ENCODE measurements at regions not wholly inside any gene's neighbourhood (a gene's known extent, or its start where the extent isn't known, plus 50 kb on each side); places are given as distances from the start of the nearest gene placed in this dataset.
"Not testable (repeated sequence)": the region's sequence is repeated elsewhere in the genome, so short reads cannot be mapped to it uniquely, and the experiment has no call there.

- no peak for DNase-seq
Observed at GRCh38 chr20:5492937-5493336, 117.9 kb downstream of the GPCPD1 start.

DNA sequence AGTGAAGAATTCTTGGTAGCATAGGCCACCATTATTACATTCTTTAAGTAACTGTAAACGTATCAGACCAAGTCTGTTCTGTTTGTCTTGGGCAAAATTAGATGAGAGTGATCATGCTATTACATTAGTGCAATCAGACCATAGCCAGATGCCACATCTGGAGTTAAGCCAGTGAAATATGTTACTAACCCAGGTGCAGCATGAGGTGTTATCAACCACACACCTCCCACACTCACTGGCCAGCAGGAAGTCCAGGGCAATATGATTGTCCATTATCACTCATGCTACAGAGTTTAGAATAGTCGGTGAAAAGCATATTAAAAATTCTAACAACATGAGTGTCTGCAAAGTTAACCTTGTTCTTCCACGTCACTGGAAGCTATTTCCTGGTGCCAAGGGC, 119.4 kb downstream of the GPCPD1 start:
- DNase-seq: no peak

GRCh38 chr20:5489601-5490000, 121.2 kb downstream of the GPCPD1 start:
- no peak for DNase-seq

DNA sequence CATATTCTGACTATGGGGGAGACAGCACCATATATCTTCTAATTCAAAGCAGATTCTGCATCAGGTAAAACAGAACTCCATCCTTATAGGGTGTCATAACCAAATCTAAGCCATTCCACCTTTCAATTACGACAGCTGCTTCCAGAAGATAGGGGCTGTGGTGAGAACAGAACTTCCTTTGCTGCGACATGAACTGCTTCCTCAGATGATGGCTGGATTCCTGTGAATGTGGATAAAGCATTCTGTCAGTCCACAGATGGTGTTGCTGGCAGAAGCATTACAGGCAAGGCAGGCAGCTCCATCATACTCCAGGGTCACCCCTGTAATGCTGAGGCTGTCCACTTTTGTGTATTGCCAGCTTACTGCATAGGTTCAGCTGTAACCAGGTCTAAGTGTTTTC, 122.0 kb downstream of the GPCPD1 start:
- DNase-seq: no peak

DNA sequence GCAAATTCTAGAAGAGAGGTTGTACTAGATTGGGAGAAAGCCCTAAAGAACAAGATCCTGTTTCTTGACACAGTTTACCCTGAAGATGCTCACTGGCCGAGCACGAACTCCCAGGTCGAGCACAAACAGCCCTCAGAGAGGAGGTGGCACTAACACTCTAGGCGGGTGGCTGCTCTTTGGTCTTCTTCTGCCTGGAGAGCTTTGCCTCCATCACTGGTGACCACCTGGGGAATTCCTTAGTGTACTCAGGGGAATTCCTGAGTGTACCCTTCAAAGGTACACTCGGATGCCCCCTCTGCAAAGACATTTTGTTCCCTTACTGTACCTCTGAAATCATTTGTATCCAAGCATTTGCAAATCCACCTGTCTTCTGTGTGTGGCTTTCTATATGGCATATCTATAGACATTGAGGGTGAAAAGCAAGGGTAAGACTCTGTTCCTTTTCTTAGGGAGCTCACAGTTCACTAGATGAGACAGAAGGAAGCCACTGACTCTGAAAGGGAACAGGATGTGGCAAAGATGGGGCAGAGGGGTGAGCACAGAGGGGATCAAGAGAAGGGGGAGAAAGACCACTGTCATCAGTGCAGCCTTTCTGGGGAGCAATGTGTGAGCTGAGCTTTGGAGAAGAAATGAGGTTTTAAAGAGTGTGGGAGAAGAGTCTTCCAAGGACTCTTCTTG, 124.3 kb downstream of the GPCPD1 start:
- DNase-seq: no peak

GRCh38 chr20:5484926-5485325, 125.9 kb downstream of the GPCPD1 start:
- DNase-seq: no peak

GRCh38 chr20:5484346-5484745, 126.5 kb downstream of the GPCPD1 start:
- DNase-seq: no peak

GRCh38 chr20:5482791-5483190, 128.0 kb downstream of the GPCPD1 start:
- no peak for DNase-seq

- no peak for DNase-seq
Observed at GRCh38 chr20:5481872-5482271, 128.9 kb downstream of the GPCPD1 start.

DNA sequence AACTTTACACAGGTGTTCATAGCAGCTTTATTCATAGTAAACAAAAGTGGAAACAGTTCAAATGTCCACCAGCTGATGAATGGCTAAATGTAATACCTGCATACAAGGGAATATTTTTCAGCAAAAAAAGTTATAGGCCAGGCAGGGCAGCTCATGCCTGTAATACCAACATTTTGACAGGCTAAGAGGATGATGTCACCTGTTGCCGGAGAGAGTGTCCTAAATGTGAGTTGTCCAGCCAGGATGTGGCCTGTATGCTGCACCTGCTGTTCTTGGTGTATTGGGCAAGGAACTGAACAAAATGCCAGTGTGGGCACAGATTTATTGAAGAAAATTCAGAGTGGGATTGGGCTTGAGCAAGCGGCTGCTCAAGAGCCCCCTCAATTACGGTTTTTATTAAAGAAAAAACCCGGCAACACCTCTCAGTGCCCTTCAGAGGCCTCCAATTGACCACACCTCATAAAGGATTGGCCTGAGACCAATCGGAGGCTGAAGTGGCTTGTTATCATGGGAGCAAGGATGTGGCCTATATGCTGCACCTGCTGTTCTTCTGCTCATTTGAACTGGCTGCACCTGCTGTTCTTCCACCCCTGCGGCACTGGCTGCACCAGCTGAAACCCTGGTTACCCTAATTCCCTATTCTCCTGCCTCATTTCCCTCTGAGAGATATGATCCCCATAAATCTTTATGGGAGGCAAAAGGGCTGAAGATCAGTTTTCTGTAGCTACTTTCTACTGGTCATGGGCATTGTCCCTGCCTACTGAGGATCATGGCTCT, 129.8 kb downstream of the GPCPD1 start:
- no peak for DNase-seq

DNA sequence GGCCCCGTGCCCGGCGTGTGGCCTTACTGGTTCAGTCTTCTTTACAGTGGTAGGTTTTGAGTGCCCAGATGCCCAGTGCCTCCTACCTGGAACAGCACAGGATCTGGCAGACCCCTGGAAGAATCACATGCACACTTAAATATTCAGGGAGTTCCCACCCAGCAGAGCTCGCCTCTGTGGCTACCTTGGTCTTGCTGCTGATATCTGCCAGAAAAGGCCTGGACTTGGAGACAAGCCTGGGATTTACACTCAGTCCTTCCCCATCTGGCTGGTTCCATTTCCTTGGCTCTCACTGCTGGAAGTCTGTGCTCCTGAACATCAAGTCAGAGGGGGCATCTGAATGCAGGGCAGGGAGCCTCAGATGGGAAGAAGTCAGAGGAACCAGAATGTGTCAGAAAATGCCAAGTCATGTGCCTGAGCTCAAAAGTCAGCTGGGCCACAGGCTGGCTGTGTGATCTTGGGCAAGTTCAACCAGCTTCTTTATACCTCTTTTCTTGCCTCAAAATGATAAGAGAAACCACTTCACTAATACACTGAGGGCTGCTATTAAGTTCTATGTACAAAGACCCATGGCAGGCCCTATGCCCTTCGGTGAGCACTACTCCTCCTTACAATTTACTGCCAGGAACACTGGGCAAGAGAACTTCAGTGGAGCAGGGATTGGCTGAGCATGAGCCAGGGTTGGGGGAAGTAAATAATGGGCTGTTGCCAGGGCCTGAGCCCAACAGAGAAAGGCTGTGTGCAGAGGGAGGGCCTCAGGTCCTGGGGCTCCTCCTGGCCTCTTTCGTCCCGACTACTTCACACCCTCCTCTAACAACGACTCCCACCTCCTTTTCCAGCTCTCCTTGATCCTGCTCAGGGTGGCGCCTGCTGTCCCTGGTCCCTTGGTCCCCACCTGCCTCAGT, 135.9 kb downstream of the GPCPD1 start:
- no peak for DNase-seq

DNA sequence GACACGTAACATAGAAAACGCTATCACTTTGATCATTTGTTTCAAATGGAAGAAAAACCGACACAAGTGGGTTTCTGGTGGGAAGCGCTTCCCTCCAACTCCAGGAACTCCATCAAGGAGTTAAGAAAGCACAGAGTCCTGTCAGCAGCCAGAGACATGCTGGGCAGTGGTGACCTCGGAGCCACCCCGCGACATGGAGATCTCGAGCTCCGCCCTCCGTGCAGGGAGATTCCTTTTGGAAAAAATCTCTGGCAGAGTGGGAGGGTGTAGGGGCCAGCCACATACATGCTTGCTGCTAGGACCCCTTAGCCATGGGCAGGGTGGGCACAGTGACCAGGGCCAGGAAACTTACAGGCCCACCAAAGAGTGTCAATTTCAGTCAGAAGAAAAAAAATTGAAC, 138.9 kb downstream of the GPCPD1 start:
- DNase-seq: not testable (repeated sequence)

GRCh38 chr20:5471368-5471767, 139.4 kb downstream of the GPCPD1 start:
- DNase-seq: no peak

- no peak for DNase-seq
Observed at GRCh38 chr20:5470943-5471342, 139.9 kb downstream of the GPCPD1 start.

DNA sequence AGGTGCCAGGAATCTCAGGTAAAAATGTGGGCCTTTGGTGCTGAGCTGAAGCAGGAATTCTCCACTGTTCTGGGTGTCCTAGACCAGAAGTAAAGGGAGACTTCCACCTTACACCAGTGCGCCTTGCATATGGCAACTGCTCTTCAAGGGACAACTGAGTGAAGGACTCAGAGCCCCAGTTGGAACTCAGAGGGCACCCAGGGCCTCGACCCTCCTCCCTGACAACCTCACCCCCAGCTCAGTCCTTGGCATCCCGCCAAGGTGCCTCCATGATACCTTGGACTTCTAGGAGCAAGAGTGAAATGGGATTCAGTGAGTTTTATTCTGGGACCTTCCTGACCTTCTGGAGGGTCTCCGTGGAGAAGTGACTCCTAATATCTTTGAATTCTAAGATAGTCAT, 140.3 kb downstream of the GPCPD1 start:
- no peak for DNase-seq

- DNase-seq: no peak
Observed at GRCh38 chr20:5469111-5469510, 141.7 kb downstream of the GPCPD1 start.

- DNase-seq: no peak
Observed at GRCh38 chr20:5467086-5467485, 143.7 kb downstream of the GPCPD1 start.

- DNase-seq: no peak
Observed at GRCh38 chr20:5465604-5465927, 145.2 kb downstream of the GPCPD1 start.

DNA sequence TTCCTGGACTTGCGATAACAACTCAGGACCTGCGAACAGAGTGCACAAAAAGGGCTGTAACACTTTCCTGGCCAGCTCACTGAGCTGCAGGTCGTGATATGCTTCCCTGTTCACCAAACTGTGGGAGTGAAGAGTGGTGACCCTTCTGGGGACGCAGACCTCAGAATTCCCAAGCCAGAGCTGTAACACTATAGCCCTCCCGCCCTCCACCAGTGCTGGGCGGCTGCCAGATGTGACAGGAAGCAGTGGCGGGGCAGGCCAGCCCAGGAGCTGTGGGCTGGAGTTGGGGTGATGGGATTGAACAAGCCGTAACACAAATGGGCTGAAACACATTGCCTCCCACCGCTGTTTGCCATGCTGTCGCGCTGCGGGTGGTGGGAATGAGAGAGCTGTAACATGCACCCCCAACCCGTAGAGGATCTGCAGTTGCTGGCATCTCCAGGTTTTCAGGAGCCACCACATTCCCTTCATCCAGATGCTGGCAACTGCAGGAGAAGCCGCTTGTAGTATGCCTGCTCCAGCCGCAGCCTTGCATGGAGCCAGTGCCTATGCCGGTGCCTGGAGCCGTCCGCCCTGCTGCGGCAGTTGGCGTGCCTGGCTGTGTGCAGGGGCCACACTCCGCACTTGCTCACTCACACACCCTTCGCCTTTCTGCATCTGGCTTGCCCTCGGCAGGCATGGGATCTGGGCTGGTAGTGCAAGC, 145.8 kb downstream of the GPCPD1 start:
- no peak for DNase-seq

GRCh38 chr20:5463007-5463686, 146.4 kb upstream of the PROKR2 start:
- no peak for DNase-seq

DNA sequence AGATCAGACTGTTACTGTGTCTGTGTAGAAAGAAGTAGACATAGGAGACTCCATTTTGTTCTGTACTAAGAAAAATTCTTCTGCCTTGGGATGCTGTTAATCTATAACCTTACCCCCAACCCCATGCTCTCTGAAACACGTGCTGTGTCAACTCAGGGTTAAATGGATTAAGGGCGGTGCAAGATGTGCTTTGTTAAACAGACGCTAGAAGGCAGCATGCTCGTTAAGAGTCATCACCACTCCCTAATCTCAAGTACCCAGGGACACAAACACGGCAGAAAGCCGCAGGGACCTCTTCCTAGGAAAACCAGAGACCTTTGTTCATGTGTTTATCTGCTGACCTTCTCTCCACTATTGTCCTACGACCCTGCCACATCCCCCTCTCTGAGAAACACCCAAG, 137.0 kb upstream of the PROKR2 start:
- not testable (repeated sequence) for DNase-seq

- DNase-seq: not testable (repeated sequence)
Observed at GRCh38 chr20:5453316-5453715, 136.6 kb upstream of the PROKR2 start.
